H1 (cell line): ENCODE measurements at regions not wholly inside any gene's neighbourhood (a gene's known extent, or its start where the extent isn't known, plus 50 kb on each side); places are given as distances from the start of the nearest gene placed in this dataset.

ENCODE experiments used
- BCL11A ChIP-seq, 2 experiments: IDR thresholded peaks; one replicate each; pipeline ENCODE4 v1.6.1; 2011; ENCODE audit warnings: low read depth in 2 of 2, low read length in 2 of 2, mild to moderate bottlenecking in 2 of 2
- BRCA1 ChIP-seq: IDR thresholded peaks from 2 replicates; pipeline ENCODE4 v1.6.1; 2012; ENCODE audit warnings: low read depth, low read length, improper control_type of control experiment
- CEBPB ChIP-seq: IDR thresholded peaks from 2 replicates; pipeline ENCODE4 v1.6.1; 2012; ENCODE audit warnings: low read depth, low read length
- CTBP2 ChIP-seq: IDR thresholded peaks from 2 replicates; pipeline ENCODE4 v1.7.0; 2011; ENCODE audit warnings: borderline replicate concordance, mild to moderate bottlenecking, moderate library complexity, mixed read lengths, low read length; ENCODE audit not compliant: insufficient read depth, insufficient read length
- CTCF ChIP-seq, 3 experiments: IDR thresholded peaks; 1 replicate in 2 of 3; 2 replicates in 1 of 3; pipeline versions ENCODE4 v1.5.1 to v1.6.1; 2011; ENCODE audit warnings: low read length in 3 of 3, mild to moderate bottlenecking in 3 of 3, inconsistent platforms in 2 of 3, low read depth in 1 of 3, moderate library complexity in 1 of 3; ENCODE audit not compliant: insufficient read depth in 1 of 3; ENCODE audit errors: control extremely low read depth in 1 of 3
- FOSL1 ChIP-seq: IDR thresholded peaks from 2 replicates; pipeline ENCODE4 v1.6.1; 2011; ENCODE audit warnings: mild to moderate bottlenecking, low read depth, low read length, moderate library complexity; ENCODE audit not compliant: insufficient read depth
- GTF2F1 ChIP-seq: IDR thresholded peaks from 2 replicates; pipeline ENCODE4 v1.6.1; 2012; ENCODE audit warnings: low read depth, low read length, improper control_type of control experiment, borderline replicate concordance
- HDAC6 ChIP-seq: IDR thresholded peaks from one replicate; pipeline ENCODE4 v1.7.1; 2012; ENCODE audit warnings: low read depth, mild to moderate bottlenecking, inconsistent platforms, low read length, moderate library complexity
- JUN ChIP-seq: IDR thresholded peaks from 2 replicates; pipeline ENCODE4 v1.6.1; 2011; ENCODE audit warnings: low read depth, mild to moderate bottlenecking, improper control_type of control experiment, low read length
- KDM5A ChIP-seq: fragments of 200-600 bp; IDR thresholded peaks from 2 replicates; pipeline ENCODE4 v1.7.1; 2012; ENCODE audit warnings: mild to moderate bottlenecking, low read length, inconsistent platforms, mixed read lengths
- MAFK ChIP-seq: IDR thresholded peaks from 2 replicates; pipeline ENCODE4 v1.6.1; 2012; ENCODE audit warnings: low read depth, mild to moderate bottlenecking, improper control_type of control experiment, low read length
- POLR2A ChIP-seq, 2 experiments: IDR thresholded peaks; 1 replicate in 1 of 2; 2 replicates in 1 of 2; pipeline ENCODE4 v1.6.1; 2011; ENCODE audit warnings: low read depth in 2 of 2, low read length in 2 of 2, mild to moderate bottlenecking in 2 of 2; ENCODE audit errors: control extremely low read depth in 1 of 2
- POLR2AphosphoS5 ChIP-seq: IDR thresholded peaks from 2 replicates; pipeline ENCODE4 v1.6.1; 2011; ENCODE audit warnings: low read depth, low read length
- RBBP5 ChIP-seq: IDR thresholded peaks from 2 replicates; pipeline ENCODE4 v1.7.1; 2012; ENCODE audit warnings: low read depth, mild to moderate bottlenecking, inconsistent platforms, low read length, moderate library complexity, borderline replicate concordance
- RNF2 ChIP-seq: fragments of 200-900, 300-1000 bp; sonication (generic); IDR thresholded peaks from 2 replicates; pipeline ENCODE4 v1.7.1; 2016; ENCODE audit warnings: borderline replicate concordance, low read depth, mild to moderate bottlenecking, antibody characterized with exemption, low read length; ENCODE audit not compliant: poor library complexity, severe bottlenecking; ENCODE audit errors: missing control alignments
- SIN3A ChIP-seq, 2 experiments: IDR thresholded peaks in 1 of 2; conservative IDR thresholded peaks in 1 of 2; 2 replicates each; pipeline ENCODE4 v1.6.1; 2011 to 2012; ENCODE audit warnings: low read length in 2 of 2, improper control_type of control experiment in 1 of 2, low read depth in 1 of 2, mild to moderate bottlenecking in 1 of 2
- SRF ChIP-seq: IDR thresholded peaks from 2 replicates; pipeline ENCODE4 v1.6.1; 2011; ENCODE audit warnings: mild to moderate bottlenecking, low read depth, low read length, moderate library complexity

- TF ChIP-seq BCL11A (IDR thresholded peaks at IDR 0.05; ENCODE audit: low read depth in 2 of 2, low read length in 2 of 2) = no peak
- no peak for TF ChIP-seq RNF2
- no peak for TF ChIP-seq SRF
- TF ChIP-seq JUN = no peak
- TF ChIP-seq SIN3A (conservative IDR thresholded peaks at IDR 0.05 in 1 of 2, IDR thresholded peaks at IDR 0.05 in 1 of 2; ENCODE audit: low read depth in 1 of 2, low read length in 2 of 2) = peak; percentile 97 to 99
- no peak for TF ChIP-seq BRCA1
- no peak for TF ChIP-seq CTBP2
- no peak for TF ChIP-seq GTF2F1
- no peak for TF ChIP-seq HDAC6
- TF ChIP-seq POLR2A (IDR thresholded peaks at IDR 0.05; ENCODE audit: control extremely low read depth in 1 of 2, low read depth in 2 of 2, low read length in 2 of 2) = peak; percentile 57 to 76; a peak in 2 of 3 replicates
- no peak for TF ChIP-seq MAFK
- TF ChIP-seq KDM5A = no peak
- TF ChIP-seq CTCF (IDR thresholded peaks at IDR 0.05; ENCODE audit: control extremely low read depth in 1 of 3, insufficient read depth in 1 of 3, low read depth in 1 of 3, low read length in 3 of 3) = no peak
- TF ChIP-seq CEBPB = no peak
- no peak for TF ChIP-seq FOSL1
- TF ChIP-seq RBBP5 = peak; percentile 85; the same call in 1 of the 2 replicates
- peak; percentile 38 for TF ChIP-seq POLR2AphosphoS5
Measured at GRCh38 chr7:10908600-10908999, 65.1 kb upstream of the PHF14 start (continued).
